ENCODE measurements at regions not wholly inside any gene's neighbourhood (a gene's known extent, or its start where the extent isn't known, plus 50 kb on each side); places are given as distances from the start of the nearest gene placed in this dataset.

DNA sequence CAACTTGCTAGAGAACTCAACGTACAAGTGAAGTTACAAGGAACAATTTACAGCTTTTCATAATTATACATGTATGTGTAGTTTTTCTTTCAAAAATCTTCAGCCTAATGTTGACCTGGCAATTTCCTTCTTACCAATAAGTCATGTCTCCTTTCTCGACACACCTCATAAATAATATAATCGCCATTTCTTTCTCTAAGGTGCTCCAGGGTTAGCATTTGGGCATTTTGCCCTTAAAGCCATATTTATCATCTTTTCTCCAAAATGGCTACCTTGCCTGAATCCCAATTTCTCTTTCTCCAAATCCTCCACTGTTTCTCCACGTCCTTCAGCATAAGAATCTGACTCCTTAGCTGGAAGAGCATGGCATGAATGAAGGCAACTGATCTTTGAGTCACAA lies 50.3 kb upstream of the RAB27B start:
- Histone ChIP-seq H4K20me1 (replicated peaks; ENCODE audit: control insufficient read depth, insufficient read depth, low read length) (no peaks in the 10 kb centered on the region), H3K36me3 (ENCODE audit: control insufficient read depth, insufficient read depth, low read length) (no peaks in the 10 kb centered on the region), H3K27me3 (ENCODE audit: control insufficient read depth in 2 of 2, insufficient read depth in 2 of 2, low read length in 2 of 2) (no peaks in the 10 kb centered on the region), H3K4me1 (replicated peaks in 1 of 2; ENCODE audit: control insufficient read depth in 2 of 2, insufficient read depth in 2 of 2, low read length in 2 of 2) (peaks cover 0 to 2% of the 10 kb centered on the region in 2 experiments; a peak in 3 of 5 replicates), H3K9ac (ENCODE audit: insufficient read depth in 1 of 2, low read depth in 2 of 2, low read length in 2 of 2) (no peak overlapping the region), H3K4me3 (no peak overlapping the region), H2AFZ (ENCODE audit: low read depth, low read length) (peak overlapping the region; percentile 3), H3K9me3 (replicated peaks; ENCODE audit: control insufficient read depth, insufficient read depth, low read depth, low read length) (no peaks in the 10 kb centered on the region), H3K4me2 (ENCODE audit: insufficient read depth, low read length) (no peak overlapping the region), H3K79me2 (ENCODE audit: control insufficient read depth, insufficient read depth, low read length) (no peaks in the 10 kb centered on the region; the same call in 2 of the 3 replicates), H3K27ac (ENCODE audit: extremely low read depth, low read depth, low read length) (no peak overlapping the region), H3K9me1 (ENCODE audit: control insufficient read depth, insufficient read depth, low read length) (no peaks in the 10 kb centered on the region)
- BruUV-seq (replicated peaks) = no TSS peak
- intact Hi-C loops (cut with micrococcal nuclease) (loop anchor here (10.0 kb wide), 1 partner anchor 87 kb away; no protein-coding TSS in a partner anchor), in situ Hi-C loops (cut with MboI) (no loop called here)
- no peak for FAIRE-seq
- no peak for ATAC-seq
- WGBS (ENCODE audit: insufficient coverage, low coverage, missing lambda C conversion rate) = 11% methylated on average over 4 of the region's 4 CpGs
- no peak for TF ChIP-seq HDGF (IDR thresholded peaks at IDR 0.05)
- TF ChIP-seq, protein P1, sequence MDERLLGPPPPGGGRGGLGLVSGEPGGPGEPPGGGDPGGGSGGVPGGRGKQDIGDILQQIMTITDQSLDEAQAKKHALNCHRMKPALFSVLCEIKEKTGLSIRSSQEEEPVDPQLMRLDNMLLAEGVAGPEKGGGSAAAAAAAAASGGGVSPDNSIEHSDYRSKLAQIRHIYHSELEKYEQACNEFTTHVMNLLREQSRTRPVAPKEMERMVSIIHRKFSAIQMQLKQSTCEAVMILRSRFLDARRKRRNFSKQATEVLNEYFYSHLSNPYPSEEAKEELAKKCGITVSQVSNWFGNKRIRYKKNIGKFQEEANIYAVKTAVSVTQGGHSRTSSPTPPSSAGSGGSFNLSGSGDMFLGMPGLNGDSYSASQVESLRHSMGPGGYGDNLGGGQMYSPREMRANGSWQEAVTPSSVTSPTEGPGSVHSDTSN (CRISPR knock-in tag; IDR thresholded peaks at IDR 0.05; ENCODE audit: low read depth) = no peak
- TF ChIP-seq, protein P1 (tag; conservative IDR thresholded peaks at IDR 0.05; ENCODE audit: low read depth) = 0 out of 2 replicates have a peak, but pooled peaks have one; percentile 32
- ChIA-PET POLR2A (interaction anchor here (0.7 kb wide), 1 partner anchor 750 kb away, joined by 3 read pairs; no protein-coding TSS in a partner anchor), CTCF (ENCODE audit: low intra/inter-chr PET ratio) (no interaction called here)
- DNase-seq (ENCODE audit: extremely low read depth in 1 of 4, low spot score in 3 of 4) = no peak
